HG02642 (cell line): ENCODE measurements at regions not wholly inside any gene's neighbourhood (a gene's known extent, or its start where the extent isn't known, plus 50 kb on each side); places are given as distances from the start of the nearest gene placed in this dataset.

ENCODE experiments used
- ATAC-seq: cut with Tn5 transposase; IDR thresholded peaks from one replicate; pipeline ENCODE4 v1.9.1; 2021; ENCODE audit warnings: mild to moderate bottlenecking; ENCODE audit not compliant: unreplicated experiment, poor library complexity

GRCh38 chr10:131695496-131696165 is 205.2 kb upstream of the PPP2R2D start:
- ATAC-seq, result no peak

DNA sequence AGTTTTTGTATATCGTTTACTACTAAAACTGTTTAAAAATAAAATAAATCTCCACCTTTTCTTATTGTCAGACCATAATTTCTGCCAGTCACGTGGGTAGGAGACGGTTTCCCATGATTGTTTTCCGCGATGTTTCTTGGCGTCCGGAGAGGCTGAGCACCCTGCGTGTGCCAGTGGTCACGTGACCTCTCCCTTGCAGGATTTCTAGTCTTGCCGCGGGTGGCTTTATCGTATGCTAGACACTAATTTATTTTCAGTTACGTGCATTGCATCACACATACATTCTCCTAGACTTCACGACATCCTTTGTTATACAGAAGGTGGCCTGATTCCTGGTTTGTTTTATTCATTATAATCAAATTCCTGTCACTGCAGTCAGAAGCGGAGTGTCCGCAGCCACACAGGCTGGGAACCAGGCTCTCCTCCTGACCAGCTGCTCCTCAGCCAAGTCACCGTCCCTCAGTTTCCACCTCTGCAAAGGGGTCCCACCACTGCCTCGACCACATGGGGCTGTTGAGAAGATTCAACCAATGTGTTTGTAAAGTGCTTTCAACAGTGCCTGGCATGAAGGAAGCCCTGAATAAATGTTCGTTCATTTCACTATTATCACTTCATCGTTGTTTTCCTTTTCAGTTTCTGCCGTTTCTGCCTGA is 203.2 kb upstream of the PPP2R2D start:
- ATAC-seq, result no peak

DNA sequence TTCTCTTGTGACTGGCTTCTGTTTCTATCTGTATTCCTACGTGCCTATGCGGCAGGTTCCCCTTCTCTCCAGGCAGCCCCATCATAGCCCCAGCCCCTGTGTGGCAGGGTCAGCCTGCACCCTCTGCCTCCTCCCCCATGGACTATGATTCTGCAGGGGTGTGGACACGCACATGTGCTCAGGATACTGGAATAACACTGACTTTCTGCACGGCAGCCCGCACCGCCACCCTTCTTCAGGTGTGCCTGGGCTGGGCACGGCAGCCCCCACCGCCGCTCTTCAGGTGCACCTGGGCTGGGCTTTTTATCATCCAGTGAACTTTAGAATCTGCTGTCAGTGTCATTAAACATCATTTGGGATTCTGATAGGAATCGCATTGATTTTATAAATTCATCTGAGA is 202.6 kb upstream of the PPP2R2D start:
- no peak for ATAC-seq

- ATAC-seq, result no peak
Measured at GRCh38 chr10:131698986-131699385, 201.8 kb upstream of the PPP2R2D start.

GRCh38 chr10:131700032-131700431 is 200.8 kb upstream of the PPP2R2D start:
- ATAC-seq, result no peak

GRCh38 chr10:131700506-131700905 is 200.3 kb upstream of the PPP2R2D start:
- no peak for ATAC-seq

GRCh38 chr10:131701131-131701947 is 199.5 kb upstream of the PPP2R2D start:
- ATAC-seq, result no peak

GRCh38 chr10:131702531-131703356 is 198.1 kb upstream of the PPP2R2D start:
- ATAC-seq, result no peak

GRCh38 chr10:131703541-131703940 is 197.3 kb upstream of the PPP2R2D start:
- ATAC-seq, result no peak

GRCh38 chr10:131703941-131704340 is 196.9 kb upstream of the PPP2R2D start:
- no peak for ATAC-seq

GRCh38 chr10:131706476-131706875 is 194.3 kb upstream of the PPP2R2D start:
- no peak for ATAC-seq

DNA sequence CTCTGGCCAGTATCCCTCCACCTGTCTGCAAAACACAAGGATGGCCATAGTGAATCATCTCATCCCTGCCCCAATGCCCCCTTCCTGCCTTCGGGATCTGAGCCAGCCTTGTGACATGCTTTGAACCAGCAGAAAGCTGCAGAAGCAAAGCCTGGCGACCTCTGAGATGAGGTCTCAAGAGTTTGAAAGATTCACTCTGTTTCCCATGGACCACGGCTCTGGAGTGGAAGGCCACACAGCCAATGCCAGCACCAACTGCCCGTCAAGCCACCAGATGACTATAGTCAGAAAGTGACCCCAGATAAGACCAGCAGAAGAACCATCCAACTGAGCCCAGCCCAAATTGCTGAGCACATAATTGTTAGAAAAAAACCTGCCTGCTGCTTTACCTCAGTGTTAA is 193.9 kb upstream of the PPP2R2D start:
- no peak for ATAC-seq

DNA sequence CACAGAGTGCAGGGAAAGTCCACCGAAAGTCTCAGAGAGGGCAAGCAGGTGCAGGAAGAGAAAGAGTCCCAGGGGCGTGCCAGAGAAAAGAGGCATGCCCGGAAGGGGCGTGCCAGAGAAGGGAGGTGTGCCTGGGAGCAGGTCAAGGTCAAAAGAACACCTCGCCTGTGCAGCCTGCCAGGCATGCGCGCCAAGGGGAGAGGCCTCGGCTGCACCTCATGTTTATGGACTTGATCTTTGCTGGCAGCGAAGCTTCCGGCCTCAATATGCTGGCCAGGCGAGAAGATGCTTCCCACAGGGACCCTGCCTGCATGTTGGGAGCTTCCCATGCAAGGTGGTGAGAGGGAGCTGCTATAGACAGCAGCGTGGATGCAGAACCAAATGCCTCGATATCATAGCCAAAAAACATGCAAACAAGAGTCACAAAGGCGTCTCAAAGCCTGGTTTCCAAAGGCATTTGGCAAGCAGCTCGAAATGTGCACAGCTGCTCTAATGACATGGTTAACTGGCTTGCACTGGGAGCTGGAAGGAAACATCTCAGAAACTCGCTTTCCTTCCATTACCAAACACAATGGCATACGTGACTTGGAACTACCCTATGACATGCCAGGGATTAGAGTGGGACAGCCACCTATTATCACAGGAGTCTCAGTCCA is 192.5 kb upstream of the PPP2R2D start:
- no peak for ATAC-seq

GRCh38 chr10:131710142-131710861 is 190.5 kb upstream of the PPP2R2D start:
- no peak for ATAC-seq

GRCh38 chr10:131722121-131722520 is 178.7 kb upstream of the PPP2R2D start:
- no peak for ATAC-seq

DNA sequence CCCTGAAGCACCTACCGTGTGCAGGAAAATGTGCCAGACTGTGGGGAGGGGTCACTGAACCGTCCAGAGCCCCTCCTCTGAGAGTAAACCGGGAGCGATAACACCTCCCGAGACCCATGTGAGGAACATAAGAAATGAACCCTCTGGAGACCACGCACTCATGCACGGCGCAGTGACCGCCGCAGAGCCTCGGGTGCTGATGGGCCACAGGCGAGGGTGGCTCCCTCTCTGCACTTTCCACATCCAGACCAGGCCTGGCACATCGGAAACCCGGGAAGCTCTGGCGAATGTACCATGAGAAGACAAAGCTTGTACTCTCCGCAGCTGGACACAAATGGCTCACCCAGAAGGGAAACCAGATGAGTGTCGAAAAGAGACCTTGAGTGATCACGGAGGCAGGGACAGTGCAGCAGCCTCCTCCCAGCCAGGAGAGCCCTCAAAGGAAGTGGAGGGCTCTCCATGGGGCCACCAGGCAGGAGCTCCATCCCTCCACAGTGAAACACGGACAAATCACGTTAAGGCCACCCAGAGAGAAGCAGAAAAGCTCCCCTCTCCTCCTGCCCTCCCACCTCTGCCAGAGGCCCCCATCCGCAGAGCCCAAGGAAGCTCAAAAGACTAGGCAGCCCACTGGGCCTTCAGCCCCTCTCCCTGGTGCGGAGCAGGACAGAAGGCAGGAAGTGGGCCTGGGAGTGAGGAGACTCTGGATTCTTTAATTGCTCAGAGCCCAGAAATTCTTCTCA is 178.1 kb upstream of the PPP2R2D start:
- no peak for ATAC-seq

DNA sequence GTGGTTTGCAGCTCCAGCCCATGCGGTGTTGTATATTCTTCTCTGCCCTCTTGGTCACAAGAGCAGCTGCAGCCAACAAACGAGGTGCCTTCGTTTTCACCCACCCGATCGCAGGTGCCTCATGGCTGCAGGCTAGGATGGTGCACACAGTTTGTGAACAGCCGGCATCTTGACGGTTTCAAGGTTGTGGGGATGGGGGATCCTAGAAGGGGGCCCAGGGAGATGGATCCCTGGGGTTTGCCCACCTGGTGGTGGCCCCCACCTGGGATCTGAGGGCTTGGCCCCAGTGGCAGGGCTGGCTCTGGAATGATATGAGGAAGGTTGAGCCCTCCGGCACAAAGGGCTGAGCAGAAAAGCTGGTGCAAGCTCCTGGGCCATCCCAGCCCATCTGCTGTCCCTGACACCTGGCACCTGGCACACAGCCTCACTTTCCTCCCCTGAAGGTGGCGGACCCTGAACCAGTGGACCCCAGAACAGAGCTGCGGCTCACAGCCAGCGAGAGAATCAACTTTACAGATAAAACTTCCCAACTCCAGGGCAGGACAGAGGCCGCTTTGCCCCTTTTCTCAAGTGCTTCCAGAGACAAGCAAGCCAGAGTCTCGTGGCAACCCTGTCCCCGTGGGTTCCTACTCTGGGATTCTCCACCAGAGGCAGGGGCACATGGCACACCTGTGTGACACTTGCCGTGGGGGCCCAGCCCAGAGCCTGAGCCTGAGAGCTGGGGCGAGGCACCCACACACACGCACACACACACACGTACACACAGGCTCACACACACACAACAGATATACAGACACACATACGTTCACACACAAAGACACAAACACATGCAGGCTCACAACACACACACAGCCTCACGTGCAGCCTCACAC is 177.3 kb upstream of the PPP2R2D start:
- no peak for ATAC-seq

DNA sequence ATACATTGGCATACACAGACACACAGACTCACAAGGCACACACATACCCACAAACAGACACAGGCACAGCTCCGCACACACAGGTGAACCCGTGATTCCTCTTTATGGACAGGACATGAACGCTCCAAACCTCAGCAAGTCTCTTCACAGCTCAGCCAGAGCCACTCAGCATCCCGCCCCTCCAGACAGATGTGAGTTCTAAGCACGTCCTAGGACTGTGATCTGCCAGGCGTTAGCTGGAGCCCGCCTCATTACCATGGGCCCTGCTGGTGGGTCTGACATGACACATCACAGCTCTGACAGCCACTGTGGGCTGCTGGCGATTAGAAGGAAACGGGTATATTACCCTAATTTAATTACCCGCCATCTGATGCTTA is 176.7 kb upstream of the PPP2R2D start:
- no peak for ATAC-seq
